Activated CD4-positive, alpha-beta T cell treated with anti-CD3 and anti-CD28 coated beads for 4 hours (primary cell): ENCODE measurements at regions not wholly inside any gene's neighbourhood (a gene's known extent, or its start where the extent isn't known, plus 50 kb on each side); places are given as distances from the start of the nearest gene placed in this dataset.
"Not testable (repeated sequence)": the region's sequence is repeated elsewhere in the genome, so short reads cannot be mapped to it uniquely, and the experiment has no call there.

Experiments
- DNase-seq, 2 donors: peaks; one replicate each; pipeline ENCODE4 v3.0.0-alpha.2; 2020

DNA sequence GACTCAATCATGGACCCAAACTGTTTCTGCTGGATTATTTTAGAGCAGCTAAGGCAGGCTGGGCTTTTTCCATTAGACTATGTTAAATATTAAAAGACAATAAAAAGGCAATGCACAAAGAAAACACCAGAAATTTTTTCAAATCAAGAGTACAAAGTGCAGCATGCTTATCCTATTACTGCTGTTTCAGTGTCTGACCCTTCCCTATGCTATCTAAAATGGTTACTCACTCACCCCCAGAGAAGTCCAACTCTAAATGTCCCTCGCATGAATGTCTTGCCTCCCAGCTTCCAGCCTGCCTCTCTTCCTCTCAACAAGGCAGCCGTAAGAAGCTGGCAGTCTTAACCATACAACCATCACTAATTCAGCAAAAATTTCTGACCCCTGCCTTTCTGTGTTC, 108.7 kb upstream of the SYT6 start:
- DNase-seq = no peak

DNA sequence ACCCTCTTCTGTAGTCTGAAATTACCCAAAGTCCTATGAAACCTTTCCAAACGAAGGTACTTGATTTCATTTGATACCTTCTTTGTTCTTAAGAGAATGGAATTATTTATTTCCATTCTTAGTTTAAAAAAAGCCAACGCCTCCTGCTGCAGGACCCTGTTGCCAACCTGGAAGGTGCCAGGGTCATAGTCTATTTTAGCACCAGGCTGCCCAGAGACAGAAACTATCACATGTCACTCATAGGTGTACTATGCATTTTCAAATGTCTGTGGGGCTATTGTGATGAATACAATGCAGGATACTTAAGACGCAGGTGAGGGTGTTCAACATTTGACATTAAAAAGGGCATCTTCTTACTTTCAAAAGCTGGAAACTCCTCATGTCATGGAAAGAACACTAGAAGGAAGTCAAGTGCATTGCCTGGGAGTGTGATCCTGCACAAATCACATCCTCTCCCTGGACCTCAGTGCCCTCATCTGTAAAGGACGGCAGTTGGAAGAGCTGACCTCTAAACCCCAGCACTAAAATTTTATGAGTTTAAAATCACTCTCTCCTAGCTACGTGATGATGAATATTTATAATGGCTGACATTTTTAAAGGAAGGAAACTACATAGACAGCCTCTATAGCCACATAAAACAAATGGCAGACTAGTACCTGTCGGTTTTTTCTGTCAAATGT, 107.3 kb upstream of the SYT6 start:
- DNase-seq = no peak

GRCh38 chr1:114259511-114260160, 106.0 kb upstream of the SYT6 start:
- DNase-seq = no peak

- DNase-seq = no peak
Measured at GRCh38 chr1:114258633-114259032, 105.0 kb upstream of the SYT6 start.

GRCh38 chr1:114258074-114258473, 104.4 kb upstream of the SYT6 start:
- no peak for DNase-seq

- DNase-seq = no peak
Measured at GRCh38 chr1:114257554-114257953, 103.9 kb upstream of the SYT6 start.

DNA sequence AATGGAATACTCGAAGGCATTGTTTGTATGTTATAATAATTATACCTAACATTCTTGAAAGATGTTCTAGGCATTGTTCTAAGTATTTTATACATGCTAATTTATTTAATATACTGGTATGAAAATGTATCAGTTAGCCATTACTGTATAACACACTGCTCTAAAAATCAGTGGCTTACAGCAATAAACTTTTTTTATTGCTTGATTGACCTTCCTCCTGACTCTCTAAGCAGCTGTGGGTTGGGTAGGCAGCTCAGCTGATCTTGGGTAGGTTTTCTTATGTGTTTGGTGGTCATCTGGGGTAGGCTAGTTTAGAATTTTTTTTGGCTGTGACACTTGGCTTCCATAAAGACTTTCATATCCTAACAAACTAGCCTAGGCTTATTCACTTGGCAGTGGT, 100.2 kb upstream of the SYT6 start:
- DNase-seq = no peak

DNA sequence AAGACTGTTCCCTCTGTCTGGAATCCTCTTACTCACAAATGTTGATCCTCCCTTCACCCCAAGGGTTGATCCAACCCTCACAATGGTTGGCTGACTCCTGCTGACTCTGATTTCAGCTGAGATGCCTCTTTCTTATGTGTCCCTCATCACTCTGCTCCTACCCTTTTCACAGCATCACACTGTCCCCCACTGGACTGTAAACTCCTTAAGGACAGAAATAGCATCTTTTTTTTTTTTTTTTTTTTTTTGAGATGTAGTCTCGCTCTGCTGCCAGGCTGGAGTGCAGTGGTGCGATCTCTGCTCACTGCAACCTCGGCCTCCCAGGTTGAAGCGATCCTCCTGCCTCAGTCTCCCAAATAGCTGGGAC, 97.9 kb upstream of the SYT6 start:
- DNase-seq = no peak

GRCh38 chr1:114250683-114251572, 97.3 kb upstream of the SYT6 start:
- no peak for DNase-seq

GRCh38 chr1:114249691-114250090, 96.0 kb upstream of the SYT6 start:
- no peak for DNase-seq

DNA sequence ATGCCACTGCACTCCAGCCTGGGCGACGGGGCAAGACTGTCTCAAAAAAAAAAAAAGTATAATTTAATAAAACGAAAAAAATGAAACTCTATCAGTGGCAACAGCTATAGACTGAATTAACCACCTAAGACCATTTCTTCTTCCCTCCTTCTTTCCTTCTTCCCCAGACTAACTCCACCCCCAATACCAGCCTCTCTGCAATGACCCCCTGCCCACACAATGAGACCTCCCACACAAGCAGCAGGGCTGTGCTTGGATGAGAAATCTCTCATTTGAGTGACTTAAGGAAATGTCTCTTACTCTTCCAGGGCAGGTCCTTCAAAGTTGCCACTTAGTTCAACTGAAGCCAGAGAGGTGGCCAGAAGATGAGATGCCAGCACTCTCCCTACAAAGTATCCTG, 94.5 kb upstream of the SYT6 start:
- DNase-seq = no peak

- DNase-seq = not testable (repeated sequence)
Measured at GRCh38 chr1:114242531-114243210, 89.0 kb upstream of the SYT6 start.

DNA sequence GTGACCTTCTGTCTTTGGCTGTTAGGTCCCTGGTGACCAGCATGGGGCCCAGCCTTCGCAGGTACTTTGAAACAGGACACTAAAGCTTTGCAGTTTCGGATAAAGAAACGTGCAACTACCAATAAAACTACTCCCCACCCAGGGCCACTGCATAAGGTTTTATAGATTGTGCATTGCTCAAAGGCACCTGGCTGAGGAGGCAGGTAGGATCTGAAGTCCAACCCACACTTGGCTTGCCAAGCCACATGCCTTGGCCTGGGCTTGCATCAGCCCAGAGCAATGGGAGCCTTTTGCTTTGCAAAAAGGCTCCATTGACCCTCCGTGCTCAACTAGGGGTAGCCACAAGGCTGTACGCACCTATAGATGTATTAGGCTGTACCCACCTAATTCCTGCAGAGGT, 84.4 kb upstream of the SYT6 start:
- DNase-seq = no peak

- no peak for DNase-seq
Measured at GRCh38 chr1:114236517-114236916, 82.8 kb upstream of the SYT6 start.

- DNase-seq = no peak
Measured at GRCh38 chr1:114235960-114236359, 82.3 kb upstream of the SYT6 start.

DNA sequence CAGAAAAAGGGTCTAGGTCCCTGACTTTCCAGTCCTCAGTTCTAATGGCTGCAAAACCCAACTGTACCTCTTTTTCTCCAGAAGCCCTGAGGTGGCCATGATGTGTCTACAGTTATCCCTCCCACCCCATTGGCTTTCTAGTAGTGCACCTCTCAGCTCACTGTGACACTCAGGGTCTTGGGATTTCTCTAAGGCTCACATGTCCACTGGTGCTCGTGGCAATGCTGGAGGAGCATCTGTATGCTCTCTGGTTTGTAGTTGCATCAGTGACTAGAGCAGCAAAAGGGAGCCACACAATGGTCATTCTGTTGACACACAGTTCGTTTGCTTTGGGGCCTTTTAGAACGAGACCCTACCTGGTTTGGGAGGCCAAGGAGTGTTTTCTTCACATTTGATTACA, 81.6 kb upstream of the SYT6 start:
- DNase-seq = no peak

GRCh38 chr1:114234408-114235124, 80.9 kb upstream of the SYT6 start:
- DNase-seq = no peak

- no peak for DNase-seq
Measured at GRCh38 chr1:114232691-114233090, 79.0 kb upstream of the SYT6 start.

DNA sequence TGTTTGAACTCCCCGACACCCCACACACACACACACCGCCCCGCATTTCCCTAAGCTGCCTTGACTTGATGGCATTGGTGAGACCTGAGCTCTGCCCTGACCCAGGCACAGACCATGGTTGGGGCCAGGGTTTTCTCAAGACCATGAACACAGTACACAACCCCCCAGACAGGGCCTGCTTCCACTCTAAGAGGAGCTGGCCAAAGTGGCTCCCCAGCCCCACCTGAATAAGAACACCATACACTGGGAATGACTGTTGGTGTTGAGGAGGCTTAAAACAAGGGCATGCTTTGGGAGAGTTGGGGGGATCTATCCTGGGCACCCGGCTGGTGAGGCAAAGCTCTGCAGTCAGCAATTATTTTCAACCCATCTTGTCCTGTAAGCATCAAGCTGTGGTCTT, 77.6 kb upstream of the SYT6 start:
- no peak for DNase-seq

- DNase-seq = no peak
Measured at GRCh38 chr1:114229368-114229767, 75.7 kb upstream of the SYT6 start.

DNA sequence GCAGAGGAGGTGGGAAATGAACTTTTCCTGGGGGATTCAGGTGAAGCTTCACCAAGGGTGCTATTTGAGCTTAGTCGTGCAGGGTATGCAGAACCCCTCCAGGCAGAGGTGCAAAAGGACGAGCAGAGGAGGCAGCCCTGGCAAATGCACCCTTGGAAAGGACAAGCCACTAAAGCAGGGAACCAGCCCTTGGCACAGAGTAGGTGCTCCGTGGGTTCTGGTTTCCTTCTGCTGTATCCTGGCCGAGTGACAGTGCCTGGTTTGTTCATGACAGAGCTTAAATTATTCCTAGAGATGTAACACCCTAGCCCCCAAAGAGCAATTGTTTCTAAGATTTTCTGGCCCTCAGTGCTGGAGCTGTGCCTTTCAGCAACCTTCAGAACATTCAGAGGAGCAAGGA, 73.4 kb upstream of the SYT6 start:
- no peak for DNase-seq

GRCh38 chr1:114224196-114224907, 70.7 kb upstream of the SYT6 start:
- DNase-seq = no peak
